HG02763 (cell line): ENCODE measurements at regions not wholly inside any gene's neighbourhood (a gene's known extent, or its start where the extent isn't known, plus 50 kb on each side); places are given as distances from the start of the nearest gene placed in this dataset.

Experiments
- ATAC-seq: cut with Tn5 transposase; IDR thresholded peaks from one replicate; pipeline ENCODE4 v1.9.1; 2021; ENCODE audit warnings: mild to moderate bottlenecking, moderate library complexity; ENCODE audit not compliant: unreplicated experiment

GRCh38 chr5:4362411-4362810, 766.8 kb downstream of the IRX1 start:
- no peak for ATAC-seq

- ATAC-seq: no peak
Measured at GRCh38 chr5:4363045-4363444, 767.4 kb downstream of the IRX1 start.

- no peak for ATAC-seq
Measured at GRCh38 chr5:4366628-4367027, 771.0 kb downstream of the IRX1 start.

- no peak for ATAC-seq
Measured at GRCh38 chr5:4370218-4370617, 769.9 kb upstream of the ADAMTS16 start.

GRCh38 chr5:4372481-4372880, 767.6 kb upstream of the ADAMTS16 start:
- ATAC-seq: no peak

DNA sequence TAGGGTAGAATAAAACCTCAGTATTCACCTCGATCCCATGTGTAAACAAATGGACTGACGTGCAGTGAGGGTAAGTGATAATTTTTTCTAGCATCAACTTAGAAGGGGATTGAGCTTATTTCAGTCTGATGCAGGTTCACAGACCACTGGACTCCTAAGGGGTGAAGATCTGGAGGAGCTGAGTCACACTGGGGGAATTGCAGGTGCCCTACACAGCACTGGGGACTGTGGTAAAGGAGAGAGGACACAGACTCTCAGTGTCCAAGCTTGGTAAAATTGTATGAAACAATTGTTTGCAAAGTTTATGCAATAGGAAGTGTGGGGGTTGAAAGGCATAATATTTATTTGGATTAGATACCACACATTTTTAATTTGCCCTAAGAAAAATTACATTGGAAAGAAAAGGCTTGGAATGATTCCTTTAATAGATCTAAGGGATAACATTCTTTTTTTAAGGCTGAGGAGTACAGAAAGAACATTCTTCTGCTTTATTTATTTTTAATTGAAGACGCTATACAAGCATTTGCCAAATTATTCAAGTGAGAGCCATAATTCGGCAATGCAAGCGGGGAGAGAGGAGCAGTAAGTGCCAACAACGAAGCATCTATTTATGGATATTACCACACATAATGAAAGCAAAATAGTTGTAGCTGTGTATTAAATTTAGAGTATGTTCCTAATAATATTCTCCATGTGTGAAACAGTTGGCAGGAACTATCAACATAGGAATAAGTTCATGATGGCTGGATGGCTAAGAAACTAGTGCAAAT, 766.9 kb upstream of the ADAMTS16 start:
- no peak for ATAC-seq

DNA sequence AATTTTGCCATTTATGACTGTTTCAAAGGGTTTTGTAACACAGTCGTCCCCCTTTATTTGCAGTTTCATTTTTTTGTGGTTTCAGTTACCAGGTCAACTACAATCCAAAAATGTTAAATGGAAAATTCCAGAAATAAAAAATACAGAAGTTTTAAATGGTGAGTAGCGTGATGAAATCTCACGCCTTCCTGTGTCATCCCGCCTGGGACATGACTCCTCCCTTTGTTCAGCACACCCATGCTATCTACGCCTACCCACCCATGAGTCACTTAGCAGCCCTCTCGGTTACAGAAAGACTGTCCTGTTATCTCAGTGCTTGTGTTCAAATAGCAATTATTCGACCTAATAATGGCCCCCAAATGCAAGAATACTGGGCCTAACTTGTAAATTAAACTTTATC, 765.3 kb upstream of the ADAMTS16 start:
- no peak for ATAC-seq

DNA sequence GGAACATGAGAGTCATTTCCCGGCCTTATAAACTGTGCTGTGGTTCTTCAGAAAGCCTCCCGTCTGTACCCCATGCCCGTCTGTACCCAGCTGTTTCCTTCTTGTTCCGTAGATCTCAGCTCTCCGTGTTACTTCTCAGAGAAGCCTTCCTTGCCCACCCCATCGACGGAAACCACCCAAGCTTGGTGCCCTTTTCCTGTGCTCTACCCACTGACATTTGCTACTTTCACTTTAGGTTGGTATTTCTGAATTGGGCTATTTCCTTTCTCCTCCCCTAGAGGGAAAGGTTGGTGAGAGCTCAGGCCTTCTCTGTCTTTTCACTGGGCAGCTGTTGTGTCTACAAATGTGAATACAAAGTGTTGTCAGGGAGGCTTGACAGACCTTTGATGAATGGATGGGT, 764.5 kb upstream of the ADAMTS16 start:
- no peak for ATAC-seq

DNA sequence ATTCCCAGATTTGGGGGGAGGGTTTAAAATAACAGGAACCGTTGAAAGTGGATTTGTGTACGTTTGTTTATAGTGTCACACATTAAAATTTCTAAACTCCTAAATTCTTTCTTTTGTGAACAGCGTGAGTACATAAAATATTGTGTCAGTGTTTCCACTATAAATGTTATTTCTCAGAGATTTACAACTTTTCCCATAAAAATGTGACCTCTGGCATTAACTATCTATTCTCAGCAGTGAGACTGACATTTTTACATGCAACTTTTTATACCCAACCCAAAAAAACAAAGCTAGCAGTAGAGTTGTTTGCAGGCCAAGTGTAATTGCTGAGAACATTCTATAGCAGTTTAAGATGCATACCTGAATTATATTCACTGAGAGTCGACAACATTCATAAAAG, 757.0 kb upstream of the ADAMTS16 start:
- ATAC-seq: no peak

DNA sequence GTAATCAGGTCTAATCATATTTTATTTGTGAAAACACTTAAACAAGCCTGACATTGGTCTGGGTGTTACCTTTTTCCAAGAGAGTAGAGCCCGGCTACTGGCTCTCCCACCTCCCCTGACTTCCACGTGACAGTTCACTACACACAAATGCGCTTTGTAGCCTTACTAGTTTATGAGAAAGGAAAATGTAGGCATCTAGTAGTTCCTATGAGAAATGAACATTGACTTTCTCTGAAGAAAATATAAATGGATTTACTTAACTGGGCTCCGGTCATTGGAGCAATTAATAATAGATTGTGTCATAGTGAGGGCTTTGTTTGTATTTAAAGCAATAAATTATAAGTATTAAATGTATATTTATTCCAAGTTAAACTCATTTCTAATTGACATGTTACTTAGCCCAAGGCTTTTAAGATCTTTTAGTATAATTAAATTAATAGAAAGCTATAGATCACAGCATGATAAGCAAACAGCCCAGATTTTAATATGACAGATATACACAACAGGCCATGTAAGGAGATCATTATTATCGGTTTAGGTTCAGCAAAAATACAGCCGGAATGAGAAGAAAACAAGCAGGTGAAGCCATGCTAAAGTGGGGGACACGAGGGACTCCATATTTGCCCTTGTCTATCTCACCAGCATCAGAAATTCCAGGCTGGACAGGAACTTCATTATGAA, 756.5 kb upstream of the ADAMTS16 start:
- ATAC-seq: no peak

GRCh38 chr5:4384649-4385048, 755.5 kb upstream of the ADAMTS16 start:
- ATAC-seq: no peak

- ATAC-seq: no peak
Measured at GRCh38 chr5:4386152-4386551, 754.0 kb upstream of the ADAMTS16 start.

- no peak for ATAC-seq
Measured at GRCh38 chr5:4387290-4387689, 752.8 kb upstream of the ADAMTS16 start.

- no peak for ATAC-seq
Measured at GRCh38 chr5:4395752-4396151, 744.4 kb upstream of the ADAMTS16 start.

DNA sequence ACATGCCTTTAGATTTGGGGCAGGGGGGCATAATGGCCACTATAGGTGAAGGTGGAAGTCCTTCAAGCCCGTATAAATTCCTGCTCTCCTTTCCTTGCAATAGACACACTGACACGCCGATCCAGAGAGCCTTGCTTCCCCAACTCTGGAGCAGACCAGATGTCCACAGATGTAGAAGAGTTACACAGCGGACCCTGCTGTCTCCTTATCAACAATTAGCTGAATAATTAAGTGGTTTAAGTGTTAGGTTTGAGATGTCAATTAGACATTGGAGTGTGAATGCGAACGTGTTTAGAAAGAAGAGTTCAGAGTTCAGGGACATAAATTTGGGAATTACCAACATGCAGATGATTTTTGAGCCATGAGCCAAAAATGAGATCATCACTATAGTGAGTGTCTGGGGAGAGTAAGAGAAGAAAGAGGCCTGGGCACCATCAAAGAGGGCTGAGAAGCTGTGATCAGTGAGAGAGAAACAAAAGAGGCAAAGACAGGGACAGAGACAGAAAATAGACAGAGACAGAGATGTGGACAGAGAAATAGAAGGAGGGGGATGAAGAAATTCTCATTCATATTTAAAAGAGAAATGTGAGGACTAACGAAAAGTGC, 734.4 kb upstream of the ADAMTS16 start:
- ATAC-seq: no peak

DNA sequence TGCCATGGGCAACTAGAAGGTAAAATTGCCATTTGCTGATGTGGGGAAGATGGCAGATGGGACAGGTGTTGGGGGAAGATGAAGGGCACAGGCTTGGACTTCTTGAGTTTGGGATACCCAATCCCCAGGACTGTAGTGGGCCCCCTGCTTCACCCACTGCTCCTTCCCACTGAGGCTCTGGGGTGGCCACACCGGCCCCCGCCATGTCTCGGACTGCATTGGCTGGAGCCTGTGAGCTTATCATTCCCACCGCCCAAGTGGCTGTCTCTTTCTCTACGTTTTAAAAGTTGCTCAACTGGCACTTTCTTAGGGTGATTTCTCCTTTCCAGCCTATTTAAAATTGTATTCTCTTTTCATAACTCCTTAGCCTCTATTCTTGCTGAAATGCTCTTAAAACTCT, 730.0 kb upstream of the ADAMTS16 start:
- ATAC-seq: no peak

- no peak for ATAC-seq
Measured at GRCh38 chr5:4411664-4412063, 728.5 kb upstream of the ADAMTS16 start.

GRCh38 chr5:4413996-4414395, 726.1 kb upstream of the ADAMTS16 start:
- ATAC-seq: no peak

- ATAC-seq: no peak
Measured at GRCh38 chr5:4418084-4418483, 722.0 kb upstream of the ADAMTS16 start.

- no peak for ATAC-seq
Measured at GRCh38 chr5:4419281-4419680, 720.8 kb upstream of the ADAMTS16 start.

DNA sequence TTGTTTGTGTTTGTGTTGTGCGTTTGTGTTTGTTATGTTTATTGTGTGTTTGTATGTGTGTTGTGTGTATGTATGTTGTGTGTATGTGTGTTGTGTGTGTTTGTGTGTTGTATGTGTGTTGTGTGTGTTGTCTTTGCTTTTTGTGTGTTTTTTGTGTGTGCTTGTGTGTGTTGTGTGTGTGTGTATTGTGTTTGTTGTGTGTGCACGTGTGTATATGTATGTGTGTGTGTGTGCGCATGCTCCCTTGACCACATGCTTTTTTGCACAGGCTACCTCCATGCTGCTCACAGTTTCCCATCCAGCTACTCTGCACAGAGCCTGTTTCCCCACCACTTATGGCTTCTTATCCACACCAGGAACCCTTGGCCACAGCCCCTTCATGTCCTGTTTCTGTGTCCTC, 720.0 kb upstream of the ADAMTS16 start:
- no peak for ATAC-seq

DNA sequence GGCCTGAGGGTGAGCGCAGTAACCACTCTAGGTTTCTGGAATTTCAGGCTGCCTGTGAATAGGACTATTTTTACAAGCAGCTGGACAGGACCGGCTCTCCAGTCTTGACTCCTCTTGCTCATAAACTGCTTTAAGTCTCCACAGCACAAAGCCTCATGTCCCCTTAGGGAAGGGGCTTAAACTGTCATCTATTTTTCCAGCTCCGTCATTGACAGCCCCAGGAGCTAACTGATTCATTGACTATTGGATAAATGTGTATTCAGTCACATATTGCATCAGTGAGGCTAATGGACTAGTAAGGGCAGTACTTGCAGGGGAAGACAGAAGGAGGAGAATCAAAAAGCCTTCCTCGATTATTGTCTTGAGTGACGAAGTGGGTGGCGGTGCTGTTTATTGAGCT, 719.4 kb upstream of the ADAMTS16 start:
- no peak for ATAC-seq
